Kasumi-1 (cell line): ENCODE measurements at regions not wholly inside any gene's neighbourhood (a gene's known extent, or its start where the extent isn't known, plus 50 kb on each side); places are given as distances from the start of the nearest gene placed in this dataset.
"Not testable (repeated sequence)": the region's sequence is repeated elsewhere in the genome, so short reads cannot be mapped to it uniquely, and the experiment has no call there.

ENCODE experiments used
- DNase-seq, 2 experiments: peaks; one replicate each; lab custom pipeline; 2025; lab: John Stamatoyannopoulos, UW

GRCh38 chr1:181202986-181203555, 114.6 kb downstream of the IER5 start:
- no peak for DNase-seq

- no peak for DNase-seq
These were observed 116.0 kb downstream of the IER5 start for GRCh38 chr1:181204530-181204929.

- DNase-seq: no peak
These were observed 117.4 kb downstream of the IER5 start for GRCh38 chr1:181205901-181206300.

GRCh38 chr1:181206513-181206912, 118.0 kb downstream of the IER5 start:
- no peak for DNase-seq

GRCh38 chr1:181206979-181207790, 118.7 kb downstream of the IER5 start:
- no peak for DNase-seq

- no peak for DNase-seq
These were observed 119.6 kb downstream of the IER5 start for GRCh38 chr1:181208083-181208482.

- no peak for DNase-seq
These were observed 120.5 kb downstream of the IER5 start for GRCh38 chr1:181208967-181209366.

- no peak for DNase-seq
These were observed 124.6 kb downstream of the IER5 start for GRCh38 chr1:181213056-181213455.

GRCh38 chr1:181216591-181216994, 128.1 kb downstream of the IER5 start:
- DNase-seq: no peak

GRCh38 chr1:181219938-181220337, 131.4 kb downstream of the IER5 start:
- DNase-seq: no peak

GRCh38 chr1:181221078-181221477, 132.6 kb downstream of the IER5 start:
- no peak for DNase-seq

GRCh38 chr1:181222972-181223505, 134.5 kb downstream of the IER5 start:
- DNase-seq: no peak

- DNase-seq: not testable (repeated sequence)
These were observed 138.2 kb downstream of the IER5 start for GRCh38 chr1:181226728-181227127.

- DNase-seq: no peak
These were observed 150.6 kb downstream of the IER5 start for GRCh38 chr1:181239086-181239485.

GRCh38 chr1:181246320-181246719, 157.8 kb downstream of the IER5 start:
- not testable (repeated sequence) for DNase-seq

GRCh38 chr1:181248361-181248760, 159.9 kb downstream of the IER5 start:
- not testable (repeated sequence) for DNase-seq

- no peak for DNase-seq
These were observed 160.7 kb downstream of the IER5 start for GRCh38 chr1:181249186-181249585.

GRCh38 chr1:181250038-181250437, 161.5 kb downstream of the IER5 start:
- no peak for DNase-seq

GRCh38 chr1:181251001-181251712, 162.7 kb downstream of the IER5 start:
- no peak for DNase-seq

GRCh38 chr1:181251713-181252075, 163.2 kb downstream of the IER5 start:
- DNase-seq: no peak

- not testable (repeated sequence) for DNase-seq
These were observed 165.1 kb downstream of the IER5 start for GRCh38 chr1:181253601-181254000.

- DNase-seq: no peak
These were observed 166.9 kb downstream of the IER5 start for GRCh38 chr1:181255270-181255929.
